ENCODE measurements at regions not wholly inside any gene's neighbourhood (a gene's known extent, or its start where the extent isn't known, plus 50 kb on each side); places are given as distances from the start of the nearest gene placed in this dataset.
A peak's percentile ranks its signal among the peaks of the same experiment; 100 is the strongest.
"Not testable (repeated sequence)": the region's sequence is repeated elsewhere in the genome, so short reads cannot be mapped to it uniquely, and the experiment has no call there.

DNA sequence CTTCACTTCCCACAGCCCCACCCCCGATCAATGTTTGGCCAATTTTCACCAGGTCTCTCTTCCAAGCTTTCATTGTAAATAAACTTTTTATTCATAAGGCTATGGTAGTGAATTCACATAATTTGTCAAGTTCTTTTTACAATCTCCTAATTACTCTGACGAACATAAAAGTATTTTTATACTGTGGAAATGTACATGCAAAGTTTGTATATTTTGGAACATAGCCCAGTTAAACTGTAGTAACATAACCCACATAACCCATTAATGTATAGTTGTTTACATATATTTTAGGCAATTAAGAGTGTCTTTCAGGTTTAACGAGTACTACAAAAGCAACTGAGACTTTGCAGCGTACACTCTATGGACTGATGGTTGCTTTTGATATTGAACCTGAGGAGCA lies 228.3 kb upstream of the ERBB4 start:
- DNase-seq, result no peak

- DNase-seq, result no peak
Observed at GRCh38 chr2:212752730-212753351, 214.2 kb upstream of the ERBB4 start.

- DNase-seq, result no peak
Observed at GRCh38 chr2:212745359-212745758, 206.8 kb upstream of the ERBB4 start.

GRCh38 chr2:212737392-212738172 lies 199.0 kb upstream of the ERBB4 start:
- no peak for DNase-seq

- no peak for DNase-seq
Observed at GRCh38 chr2:212736385-212736726, 197.8 kb upstream of the ERBB4 start.

GRCh38 chr2:212733273-212733672 lies 194.7 kb upstream of the ERBB4 start:
- no peak for DNase-seq

GRCh38 chr2:212732860-212733259 lies 194.3 kb upstream of the ERBB4 start:
- DNase-seq, result no peak

GRCh38 chr2:212730994-212731393 lies 192.4 kb upstream of the ERBB4 start:
- no peak for DNase-seq

GRCh38 chr2:212728717-212729116 lies 190.1 kb upstream of the ERBB4 start:
- no peak for DNase-seq

DNA sequence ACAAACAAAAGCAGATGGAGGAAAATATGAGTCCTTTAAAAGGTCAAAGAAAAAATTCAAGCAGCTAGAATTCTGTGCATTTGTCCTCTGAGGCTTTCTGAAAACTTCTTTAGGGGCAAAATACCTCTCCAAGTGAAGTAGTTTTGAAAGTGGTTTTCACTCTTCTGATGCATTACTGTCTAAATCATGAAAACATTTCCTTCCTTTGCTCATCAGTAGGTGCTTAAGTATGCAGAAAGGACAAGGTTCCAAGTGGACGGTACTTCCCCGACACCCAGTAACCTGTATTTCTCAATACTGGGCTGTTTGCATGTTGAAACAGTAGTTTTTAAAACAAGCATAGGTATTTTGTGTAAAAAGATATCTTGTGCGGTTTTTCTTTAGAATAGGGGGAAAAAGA lies 189.1 kb upstream of the ERBB4 start:
- DNase-seq, result peak; percentile 19

- no peak for DNase-seq
Observed at GRCh38 chr2:212726403-212726802, 187.8 kb upstream of the ERBB4 start.

- DNase-seq, result no peak
Observed at GRCh38 chr2:212725180-212725579, 186.6 kb upstream of the ERBB4 start.

GRCh38 chr2:212723226-212723625 lies 184.6 kb upstream of the ERBB4 start:
- peak; percentile 15 for DNase-seq

GRCh38 chr2:212722046-212722445 lies 183.4 kb upstream of the ERBB4 start:
- DNase-seq, result no peak

GRCh38 chr2:212721026-212721451 lies 182.4 kb upstream of the ERBB4 start:
- DNase-seq, result no peak

DNA sequence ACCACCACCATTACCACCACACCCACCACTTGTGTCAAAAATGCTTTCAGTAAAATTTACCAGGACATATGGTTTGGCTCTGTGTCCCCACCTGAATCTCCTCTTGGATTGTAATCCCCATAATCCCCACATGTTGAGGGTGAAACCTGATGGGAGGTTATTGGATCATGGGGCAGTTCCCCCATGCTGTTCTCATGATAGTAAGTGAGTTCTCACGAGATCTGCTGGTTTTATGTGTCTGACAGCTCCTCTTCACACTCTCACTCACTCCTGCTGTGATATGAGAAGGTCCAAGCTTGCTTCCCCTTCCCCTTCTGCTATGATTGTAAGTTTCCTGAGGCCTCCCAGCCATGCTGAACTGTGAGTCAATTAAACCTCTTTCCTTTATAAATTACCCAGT lies 176.8 kb upstream of the ERBB4 start:
- DNase-seq, result not testable (repeated sequence)

DNA sequence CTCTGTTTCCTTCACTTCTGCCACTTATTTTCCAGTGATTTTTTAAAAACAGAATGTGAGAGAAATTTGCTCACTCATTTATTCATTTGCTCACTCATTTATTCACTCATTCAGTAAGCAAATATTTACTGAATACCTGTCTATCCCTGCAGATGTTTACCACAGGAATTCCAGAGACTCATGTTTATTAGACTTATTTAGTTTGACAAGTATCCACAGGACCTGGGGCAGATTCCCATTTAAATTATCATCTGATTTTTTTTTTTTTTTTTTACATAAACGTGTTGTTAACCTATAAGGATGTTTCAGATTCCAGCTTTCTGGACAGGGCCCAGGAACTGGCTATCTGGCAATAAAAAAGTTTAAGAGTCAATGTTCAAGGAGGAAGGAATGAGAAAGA lies 175.1 kb upstream of the ERBB4 start:
- DNase-seq, result no peak

DNA sequence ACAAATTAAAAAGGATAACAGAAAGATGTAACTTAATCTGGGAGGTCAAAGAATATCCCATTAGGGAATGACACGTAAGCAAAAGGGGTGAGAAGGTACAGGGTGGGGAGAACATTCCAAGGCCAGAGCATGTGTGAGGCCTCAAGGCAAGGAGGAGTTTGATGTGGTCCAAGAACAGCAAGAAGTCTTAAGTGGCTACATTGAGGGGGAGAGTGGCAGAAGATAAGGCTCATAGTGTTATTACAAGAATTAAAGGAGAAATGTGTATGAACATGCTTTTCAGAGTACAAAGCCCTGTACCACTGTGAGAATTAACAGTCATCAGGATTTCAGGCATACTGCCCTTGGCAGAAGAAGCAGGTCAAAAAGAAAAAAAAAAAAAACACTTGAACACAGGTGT lies 174.4 kb upstream of the ERBB4 start:
- no peak for DNase-seq

DNA sequence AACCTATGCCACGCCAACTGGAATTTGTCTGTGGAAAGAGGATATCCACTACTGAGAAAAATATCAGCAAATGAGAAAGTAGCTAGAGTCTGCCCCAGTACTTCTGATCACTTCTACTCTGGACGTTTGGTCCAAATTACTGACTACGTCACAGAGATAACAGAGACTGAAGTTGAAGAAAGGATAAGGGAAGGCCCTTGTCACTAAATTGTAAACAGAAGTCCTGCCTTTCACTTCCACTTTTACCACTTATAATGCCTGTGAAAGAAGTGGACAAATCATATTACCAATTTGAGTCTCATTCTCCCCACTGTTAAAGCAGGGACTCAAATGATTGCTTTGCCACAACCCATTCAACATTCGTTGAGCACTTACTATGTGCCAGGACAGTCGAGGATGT lies 173.9 kb upstream of the ERBB4 start:
- DNase-seq, result no peak

GRCh38 chr2:212711856-212712255 lies 173.3 kb upstream of the ERBB4 start:
- no peak for DNase-seq

- no peak for DNase-seq
Observed at GRCh38 chr2:212709280-212709679, 170.7 kb upstream of the ERBB4 start.

- DNase-seq, result no peak
Observed at GRCh38 chr2:212708355-212708754, 169.8 kb upstream of the ERBB4 start.

DNA sequence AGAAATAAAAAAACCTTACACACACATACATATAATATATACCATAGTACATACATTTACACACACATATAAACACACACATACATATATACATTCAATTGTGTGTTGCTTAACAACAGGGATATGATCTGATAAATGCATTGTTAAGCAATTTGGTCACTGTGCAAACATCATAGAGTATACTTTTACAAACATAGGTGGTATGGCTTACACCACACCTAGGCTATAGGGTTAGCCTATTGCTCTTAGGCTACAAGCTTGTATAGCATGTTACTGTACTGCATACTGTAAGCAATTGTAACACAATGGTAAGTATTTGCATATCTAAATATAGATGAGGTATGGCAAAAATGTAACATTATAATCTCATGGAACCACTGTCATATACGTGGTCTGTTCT lies 156.8 kb upstream of the ERBB4 start:
- no peak for DNase-seq

DNA sequence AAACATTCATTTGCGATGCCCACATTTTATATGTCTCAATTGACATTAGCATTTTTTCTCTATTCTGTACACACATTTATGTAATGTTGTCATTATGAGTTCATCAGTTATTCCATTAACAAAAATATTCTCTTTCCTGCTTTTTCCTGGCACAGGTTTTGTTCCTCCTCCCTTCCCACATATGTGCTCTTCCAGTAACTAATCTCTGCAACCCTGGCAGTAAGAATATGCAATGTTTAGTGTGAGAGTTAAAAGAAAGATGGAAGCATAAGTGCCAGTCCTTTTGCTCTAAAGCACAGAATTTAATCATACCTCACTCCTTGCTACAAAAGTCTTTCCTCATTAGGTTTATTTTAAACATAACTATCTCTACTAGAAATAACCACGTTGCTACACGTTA lies 155.8 kb upstream of the ERBB4 start:
- DNase-seq, result no peak

- no peak for DNase-seq
Observed at GRCh38 chr2:212692466-212692865, 153.9 kb upstream of the ERBB4 start.

Measured in NK-92 treated with Interleukin-12 subunit alpha and Interleukin-12 subunit beta, amount 100 ng/mL, for 24 hours (cell line).